ENCODE measurements at regions not wholly inside any gene's neighbourhood (a gene's known extent, or its start where the extent isn't known, plus 50 kb on each side); places are given as distances from the start of the nearest gene placed in this dataset.

DNA sequence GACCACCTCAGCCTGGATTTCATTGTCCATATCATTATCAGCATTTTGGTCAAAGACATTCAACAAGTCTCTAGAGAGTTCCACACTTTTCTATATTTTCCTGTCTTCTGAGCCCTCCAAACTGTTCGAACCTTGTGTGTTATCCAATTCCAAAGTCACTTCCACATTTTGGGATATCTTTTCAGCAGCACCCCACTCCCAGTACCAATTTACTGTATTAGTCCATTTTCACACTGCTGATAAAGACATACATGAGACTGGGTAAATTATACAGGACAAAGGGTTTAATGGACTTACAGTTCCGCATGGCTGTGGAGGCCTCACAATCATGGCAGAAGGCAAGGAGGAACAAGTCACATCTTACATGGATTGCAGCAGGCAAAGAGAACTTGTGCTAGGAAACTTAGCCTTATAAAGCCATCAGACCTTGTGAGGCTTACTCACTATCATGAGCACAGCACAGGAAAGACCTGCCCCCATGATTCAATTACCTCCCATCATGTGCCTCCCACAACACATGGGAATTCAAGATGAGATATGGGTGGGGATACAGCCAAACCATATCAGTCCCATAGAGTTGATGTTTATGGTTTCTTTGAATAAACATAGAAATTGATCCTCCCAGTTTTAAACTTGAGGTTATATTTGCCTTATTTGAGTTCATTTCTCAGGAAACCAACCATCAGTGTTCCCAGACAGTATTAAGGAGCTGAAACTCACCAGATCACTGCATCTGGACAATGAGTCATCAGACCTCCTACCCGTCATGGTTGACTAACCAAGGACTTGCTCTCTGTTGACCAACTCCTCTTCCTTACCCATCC is 322.7 kb upstream of the DUSP10 start:
- H3K4me3 Mint-ChIP-seq (ENCODE audit: unreplicated experiment), result no peak overlapping the region
- no peaks in the 10 kb centered on the region for H3K4me1 Mint-ChIP-seq (ENCODE audit: low read depth)
- TF ChIP-seq, protein P1, sequence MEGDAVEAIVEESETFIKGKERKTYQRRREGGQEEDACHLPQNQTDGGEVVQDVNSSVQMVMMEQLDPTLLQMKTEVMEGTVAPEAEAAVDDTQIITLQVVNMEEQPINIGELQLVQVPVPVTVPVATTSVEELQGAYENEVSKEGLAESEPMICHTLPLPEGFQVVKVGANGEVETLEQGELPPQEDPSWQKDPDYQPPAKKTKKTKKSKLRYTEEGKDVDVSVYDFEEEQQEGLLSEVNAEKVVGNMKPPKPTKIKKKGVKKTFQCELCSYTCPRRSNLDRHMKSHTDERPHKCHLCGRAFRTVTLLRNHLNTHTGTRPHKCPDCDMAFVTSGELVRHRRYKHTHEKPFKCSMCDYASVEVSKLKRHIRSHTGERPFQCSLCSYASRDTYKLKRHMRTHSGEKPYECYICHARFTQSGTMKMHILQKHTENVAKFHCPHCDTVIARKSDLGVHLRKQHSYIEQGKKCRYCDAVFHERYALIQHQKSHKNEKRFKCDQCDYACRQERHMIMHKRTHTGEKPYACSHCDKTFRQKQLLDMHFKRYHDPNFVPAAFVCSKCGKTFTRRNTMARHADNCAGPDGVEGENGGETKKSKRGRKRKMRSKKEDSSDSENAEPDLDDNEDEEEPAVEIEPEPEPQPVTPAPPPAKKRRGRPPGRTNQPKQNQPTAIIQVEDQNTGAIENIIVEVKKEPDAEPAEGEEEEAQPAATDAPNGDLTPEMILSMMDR (IDR thresholded peaks at IDR 0.05), result no peak
- peaks cover 4% of the 10 kb centered on the region for H3K36me3 Mint-ChIP-seq (ENCODE audit: low read depth)
- no peaks in the 10 kb centered on the region for H3K27me3 Mint-ChIP-seq (ENCODE audit: low read depth)
- no peak overlapping the region for H3K27ac Mint-ChIP-seq (ENCODE audit: unreplicated experiment)
- H3K9me3 Mint-ChIP-seq (ENCODE audit: low read depth), result peaks cover 15% of the 10 kb centered on the region
- DNase-seq (ENCODE audit: low spot score), result no peak

DNA sequence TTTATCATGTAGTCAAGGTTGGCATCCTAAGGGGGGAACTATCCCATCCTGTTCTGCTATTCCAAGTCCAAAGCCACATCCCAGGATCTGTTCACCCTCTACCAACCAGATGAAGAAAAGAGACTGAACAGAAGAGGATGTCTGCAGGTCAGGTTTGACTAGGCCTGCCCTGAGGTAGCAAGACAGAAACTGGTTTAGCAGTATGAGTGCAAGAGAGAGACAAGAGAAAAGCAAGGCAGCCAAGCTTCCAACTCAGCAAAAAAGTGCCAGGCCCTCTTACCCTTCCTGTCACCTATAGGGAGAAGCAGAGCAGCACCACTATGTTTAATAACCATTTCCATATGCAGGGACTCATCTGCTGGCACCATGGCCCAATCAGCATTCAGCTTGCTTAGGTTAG is 320.8 kb upstream of the DUSP10 start:
- no peaks in the 10 kb centered on the region for H3K27me3 Mint-ChIP-seq (ENCODE audit: low read depth)
- H3K4me1 Mint-ChIP-seq (ENCODE audit: low read depth), result no peaks in the 10 kb centered on the region
- peaks cover 15% of the 10 kb centered on the region for H3K9me3 Mint-ChIP-seq (ENCODE audit: low read depth)
- H3K36me3 Mint-ChIP-seq (ENCODE audit: low read depth), result peaks cover 4% of the 10 kb centered on the region
- TF ChIP-seq, protein P1 (IDR thresholded peaks at IDR 0.05), result no peak
- no peak overlapping the region for H3K27ac Mint-ChIP-seq (ENCODE audit: unreplicated experiment)
- no peak for DNase-seq (ENCODE audit: low spot score)
- H3K4me3 Mint-ChIP-seq (ENCODE audit: unreplicated experiment), result no peak overlapping the region

DNA sequence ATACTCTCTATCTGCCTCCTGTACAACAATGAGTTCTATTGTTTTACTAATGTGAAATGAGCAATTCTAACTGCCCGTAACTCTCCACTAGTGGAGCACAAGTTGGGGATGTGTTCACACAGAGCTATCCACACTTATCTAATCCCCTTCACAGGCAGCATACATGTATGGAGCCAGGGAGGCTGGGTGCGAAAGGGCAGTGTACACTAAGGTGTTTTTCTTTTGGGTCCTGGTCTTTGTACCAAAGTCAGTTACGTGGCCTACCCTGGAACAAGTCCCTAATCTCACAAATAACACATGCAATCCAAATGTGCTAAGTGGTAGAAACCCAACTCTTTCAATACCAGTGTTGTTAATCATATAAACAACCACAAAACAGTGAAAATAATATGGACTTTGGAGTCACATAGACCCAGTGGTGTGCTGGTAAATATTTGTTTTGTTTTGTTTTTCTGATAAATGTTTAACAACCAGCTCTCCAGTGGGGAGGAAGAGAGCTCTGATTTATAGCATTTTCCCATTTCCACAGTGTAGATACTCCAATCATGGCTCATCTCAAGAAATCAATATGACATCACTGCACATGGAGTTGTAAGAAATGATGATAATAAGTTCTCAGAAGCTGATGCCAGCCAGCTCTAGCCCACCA is 319.9 kb upstream of the DUSP10 start:
- TF ChIP-seq, protein P1 (IDR thresholded peaks at IDR 0.05), result no peak
- no peak overlapping the region for H3K4me3 Mint-ChIP-seq (ENCODE audit: unreplicated experiment)
- DNase-seq (ENCODE audit: low spot score), result no peak
- no peaks in the 10 kb centered on the region for H3K4me1 Mint-ChIP-seq (ENCODE audit: low read depth)
- H3K9me3 Mint-ChIP-seq (ENCODE audit: low read depth), result peaks cover 15% of the 10 kb centered on the region
- peaks cover 4% of the 10 kb centered on the region for H3K36me3 Mint-ChIP-seq (ENCODE audit: low read depth)
- no peaks in the 10 kb centered on the region for H3K27me3 Mint-ChIP-seq (ENCODE audit: low read depth)
- no peak overlapping the region for H3K27ac Mint-ChIP-seq (ENCODE audit: unreplicated experiment)

DNA sequence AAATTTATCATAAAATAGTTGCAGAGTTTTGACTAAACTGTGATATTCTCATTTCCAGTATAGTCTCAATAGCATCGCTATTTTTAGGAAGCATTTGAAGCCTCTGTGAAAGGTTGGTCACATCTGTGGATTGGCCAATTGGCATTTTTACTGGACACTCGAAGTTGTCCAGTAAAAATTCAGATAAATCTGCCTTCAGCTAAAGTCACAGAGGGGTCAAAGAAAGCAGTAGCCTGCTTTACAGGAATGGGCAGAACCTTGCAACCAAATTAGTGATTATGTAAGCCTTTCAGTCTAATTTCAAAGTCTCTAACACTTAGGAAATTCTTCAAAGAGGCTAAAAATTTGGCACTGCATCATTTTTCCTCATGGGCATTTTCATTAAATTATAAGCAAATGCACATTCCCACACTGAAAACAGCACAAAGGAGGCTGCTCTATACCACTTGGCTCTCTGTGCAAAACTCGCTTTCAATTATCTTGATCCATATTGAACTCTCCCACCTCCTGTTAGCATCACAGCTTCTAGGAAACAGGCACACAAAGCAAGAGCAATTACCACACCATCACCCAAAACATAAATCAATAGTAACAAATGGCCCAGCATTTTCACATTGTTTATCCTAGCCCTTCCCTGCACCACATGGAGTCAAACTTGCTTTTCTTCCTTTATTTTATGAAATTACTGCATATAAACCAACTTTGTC is 318.5 kb upstream of the DUSP10 start:
- Mint-ChIP-seq H3K27me3 (ENCODE audit: low read depth) (no peaks in the 10 kb centered on the region), H3K4me3 (ENCODE audit: unreplicated experiment) (no peak overlapping the region), H3K36me3 (ENCODE audit: low read depth) (peaks cover 4% of the 10 kb centered on the region), H3K4me1 (ENCODE audit: low read depth) (no peaks in the 10 kb centered on the region), H3K9me3 (ENCODE audit: low read depth) (peaks cover 12% of the 10 kb centered on the region), H3K27ac (ENCODE audit: unreplicated experiment) (no peak overlapping the region)
- no peak for DNase-seq (ENCODE audit: low spot score)
- TF ChIP-seq, protein P1 (IDR thresholded peaks at IDR 0.05), result no peak

DNA sequence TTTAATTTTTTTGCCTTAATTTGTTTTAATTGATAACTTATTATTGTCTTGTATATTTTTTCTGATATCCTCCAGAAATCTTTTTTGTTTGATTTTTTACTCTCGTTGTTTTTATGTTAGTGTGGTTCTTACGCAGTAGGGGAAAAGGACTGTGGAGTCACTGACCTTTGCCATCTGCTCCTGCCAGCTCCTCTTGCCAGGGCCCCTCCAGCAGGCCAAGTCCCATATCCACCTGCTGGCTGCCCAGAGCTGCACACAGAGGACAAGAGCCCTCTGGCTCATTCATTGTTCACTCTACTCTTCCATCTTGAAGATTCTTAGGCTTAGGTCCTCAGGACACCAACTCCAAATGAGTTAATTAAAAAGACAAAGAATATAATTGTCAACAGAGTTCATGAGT is 316.4 kb upstream of the DUSP10 start:
- H3K4me3 Mint-ChIP-seq (ENCODE audit: unreplicated experiment), result no peak overlapping the region
- no peaks in the 10 kb centered on the region for H3K9me3 Mint-ChIP-seq (ENCODE audit: low read depth)
- TF ChIP-seq, protein P1 (IDR thresholded peaks at IDR 0.05), result no peak
- no peak overlapping the region for H3K27ac Mint-ChIP-seq (ENCODE audit: unreplicated experiment)
- H3K27me3 Mint-ChIP-seq (ENCODE audit: low read depth), result no peaks in the 10 kb centered on the region
- no peak for DNase-seq (ENCODE audit: low spot score)
- H3K36me3 Mint-ChIP-seq (ENCODE audit: low read depth), result no peaks in the 10 kb centered on the region
- no peaks in the 10 kb centered on the region for H3K4me1 Mint-ChIP-seq (ENCODE audit: low read depth)

Measured in chondrocyte (in vitro differentiated cells).